SK-N-MC (cell line): ENCODE measurements at regions not wholly inside any gene's neighbourhood (a gene's known extent, or its start where the extent isn't known, plus 50 kb on each side); places are given as distances from the start of the nearest gene placed in this dataset.

ENCODE experiments used
- EZH2 ChIP-seq: fragments of 200-600 bp; sonication (generic); IDR thresholded peaks from one replicate; pipeline ENCODE4 v1.6.1; 2017; ENCODE audit warnings: antibody characterized with exemption
- FOXP2 ChIP-seq: optimal IDR thresholded peaks from 2 replicates; pipeline ENCODE3; 2011; ENCODE audit warnings: mild to moderate bottlenecking, moderate library complexity; ENCODE audit not compliant: insufficient read depth; ENCODE audit errors: extremely low read length, control extremely low read depth
- POLR2AphosphoS5 ChIP-seq: IDR thresholded peaks from 2 replicates; pipeline ENCODE4 v1.6.1; 2012; ENCODE audit warnings: mild to moderate bottlenecking, low read depth, low read length, borderline replicate concordance

- TF ChIP-seq EZH2 (no peak), POLR2AphosphoS5 (no peak), FOXP2 (no peak)
These were observed 169.5 kb downstream of the BCHE start for GRCh38 chr3:165667676-165668075.
